CMK (cell line): ENCODE measurements at regions not wholly inside any gene's neighbourhood (a gene's known extent, or its start where the extent isn't known, plus 50 kb on each side); places are given as distances from the start of the nearest gene placed in this dataset.
"Not testable (repeated sequence)": the region's sequence is repeated elsewhere in the genome, so short reads cannot be mapped to it uniquely, and the experiment has no call there.

Experiments
- DNase-seq: peaks from one replicate; pipeline ENCODE4 v3.0.0-alpha.2; 2010; ENCODE audit warnings: low read depth

DNA sequence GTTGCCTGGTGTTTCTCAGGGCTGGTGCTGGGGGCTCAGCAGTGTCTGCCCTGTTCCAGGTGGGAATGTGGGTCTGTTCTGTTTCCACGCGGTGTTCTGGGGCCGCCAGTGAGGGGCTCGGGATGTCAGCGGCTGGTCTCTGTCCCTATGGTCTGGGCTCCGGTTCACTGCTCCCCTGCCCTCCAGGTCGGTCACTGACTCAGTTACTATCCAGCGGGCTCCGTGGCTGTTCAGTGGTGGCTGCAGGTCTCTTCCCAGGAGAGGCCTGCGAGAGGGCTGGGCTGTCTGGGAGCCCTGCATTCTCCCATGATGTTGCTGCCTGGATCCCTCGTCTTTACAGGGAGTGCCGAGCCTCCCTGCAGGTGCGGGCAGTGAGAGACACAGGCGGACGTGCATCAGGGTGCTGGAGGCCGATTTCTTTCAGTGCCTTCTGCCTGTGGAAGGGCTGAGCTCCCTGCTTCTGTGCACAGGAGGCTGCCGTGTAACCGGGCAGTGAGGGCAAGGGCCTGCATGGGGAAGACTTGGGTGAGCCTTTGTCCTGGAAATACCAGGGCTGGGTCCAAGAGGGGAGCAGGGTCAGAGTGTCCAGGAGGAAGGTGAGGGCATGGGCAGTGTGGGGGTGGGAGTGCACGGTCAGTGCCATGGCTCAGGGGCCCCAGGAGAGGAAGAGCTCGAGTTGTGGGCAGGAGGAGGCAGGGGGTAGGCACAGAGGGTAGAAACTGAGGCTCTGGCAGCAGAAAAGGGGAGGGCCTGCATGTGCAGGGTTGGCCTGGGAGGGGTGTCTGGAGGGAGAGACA is 391.0 kb downstream of the TMEM121 start:
- not testable (repeated sequence) for DNase-seq

DNA sequence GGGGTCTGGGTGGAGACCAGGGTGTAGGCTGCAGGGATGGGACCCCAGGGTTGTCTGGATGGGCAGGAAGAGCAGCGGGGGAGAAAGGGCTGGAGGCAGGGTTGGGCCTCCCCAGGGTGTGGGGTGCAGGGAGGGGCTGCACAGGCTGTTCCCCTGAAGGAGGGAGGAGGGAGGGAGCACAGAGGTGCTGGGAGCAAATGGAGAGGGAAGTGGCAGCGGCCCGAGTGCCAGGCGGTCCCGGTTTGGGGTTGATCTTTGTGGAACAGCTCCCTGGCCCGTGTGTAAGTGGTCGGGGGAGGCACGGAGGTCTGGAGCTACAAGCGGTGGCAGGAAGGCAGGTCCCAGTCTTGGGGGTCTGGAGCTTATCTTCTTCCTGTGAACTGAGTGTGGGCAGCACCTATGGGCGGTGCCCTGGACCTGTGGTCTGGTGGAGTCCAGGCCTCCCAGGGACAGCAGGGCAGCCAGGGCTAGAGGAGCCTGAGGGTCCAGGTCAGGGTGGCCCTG is 391.6 kb downstream of the TMEM121 start:
- peak; percentile 76 for DNase-seq

DNA sequence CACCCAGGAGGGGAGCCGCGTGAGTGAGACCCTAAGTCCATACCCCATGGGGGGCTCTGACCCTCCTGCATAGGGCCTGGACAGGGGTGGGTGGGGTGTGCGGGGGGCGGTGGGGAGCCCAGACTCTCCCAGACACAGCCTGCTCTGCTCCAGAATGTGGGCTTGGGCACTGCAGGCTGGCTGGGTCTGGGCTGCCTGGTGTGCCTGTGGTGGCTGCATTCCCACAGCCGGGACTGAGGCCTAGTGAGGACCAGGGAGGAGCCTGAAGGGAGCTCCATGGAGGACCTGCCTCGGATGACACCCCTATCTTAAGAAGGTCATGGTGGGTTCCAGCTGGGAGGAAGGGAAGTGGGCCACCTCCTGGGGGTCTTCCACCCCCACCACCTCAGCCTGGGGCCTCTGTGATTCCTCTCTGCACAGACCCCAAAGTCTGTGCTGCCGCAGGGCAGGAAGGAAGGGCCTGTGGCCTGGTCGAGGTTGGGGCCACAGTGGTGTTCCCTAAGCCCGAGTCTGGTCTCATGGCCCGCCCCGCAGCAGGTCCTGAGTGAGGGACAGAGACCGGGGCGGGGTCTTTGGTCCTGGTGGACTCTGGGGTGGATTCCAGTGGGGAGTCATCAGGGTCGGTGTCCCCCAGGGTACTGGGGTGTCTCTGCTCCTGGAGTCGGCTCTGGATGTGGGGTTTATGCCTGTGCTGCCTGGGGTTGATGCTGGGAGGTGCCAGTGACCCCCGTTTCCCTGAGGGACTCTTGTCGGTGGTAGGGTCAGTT is 392.3 kb downstream of the TMEM121 start:
- DNase-seq = no peak

DNA sequence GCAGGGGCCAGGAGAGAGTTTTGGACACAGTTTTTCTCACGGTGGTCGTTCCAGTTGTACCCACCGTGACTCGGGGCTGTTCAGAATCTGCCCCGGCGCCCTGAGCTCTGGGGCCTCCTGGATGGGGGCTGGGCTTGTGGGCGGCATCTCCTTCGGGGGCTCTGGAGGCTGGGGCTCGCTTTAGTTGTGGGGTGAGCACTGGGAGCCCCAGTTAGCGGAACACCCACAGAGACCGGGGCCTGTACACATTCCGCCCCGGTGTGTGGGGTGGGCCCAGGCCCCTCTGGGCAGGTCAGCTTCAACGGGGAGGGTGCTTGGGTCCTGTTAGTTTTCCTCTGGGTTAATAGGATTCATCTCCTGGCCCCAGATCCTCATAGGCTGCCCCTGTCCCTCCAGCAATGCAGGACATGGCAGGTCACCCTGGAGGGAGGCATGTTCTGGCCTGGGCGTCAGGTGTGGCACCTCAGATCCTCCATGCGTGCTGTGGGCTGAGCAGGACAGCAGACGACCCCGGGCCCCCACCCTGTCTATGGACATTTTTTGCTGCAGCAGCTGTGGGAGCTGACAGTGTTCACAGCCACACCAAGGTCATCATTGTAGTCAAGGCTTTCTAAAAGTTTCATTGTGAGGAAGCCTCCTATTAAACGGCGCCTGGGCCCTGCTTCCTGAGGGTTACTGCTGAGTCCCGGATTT is 393.2 kb downstream of the TMEM121 start:
- no peak for DNase-seq

DNA sequence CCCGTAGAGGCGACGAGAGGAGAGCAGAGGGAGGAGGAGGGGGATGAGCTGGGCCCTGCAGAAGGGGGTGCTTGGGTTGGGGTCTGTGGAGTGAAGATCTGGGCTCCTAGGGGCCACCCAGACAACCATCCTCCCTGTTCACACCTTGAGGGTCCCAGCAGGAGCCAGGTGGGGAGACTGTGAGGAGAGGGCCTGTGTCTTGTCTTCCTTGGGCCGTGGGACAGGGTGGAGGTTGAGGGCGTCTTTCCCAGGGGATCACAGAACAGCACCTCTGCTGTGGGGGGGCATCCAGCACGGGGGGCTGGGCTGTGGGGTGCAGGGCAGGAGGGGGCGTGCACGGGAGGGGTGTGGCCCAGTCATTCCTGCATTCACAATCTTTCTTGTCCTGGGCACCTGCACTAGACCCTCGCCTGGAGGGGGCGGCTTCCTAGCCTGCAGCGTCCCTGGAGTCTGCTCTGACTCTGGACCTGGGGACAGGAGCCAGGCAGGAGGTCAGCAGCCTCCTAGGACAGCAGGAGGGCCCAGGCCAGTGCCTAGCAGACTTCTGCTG is 393.8 kb downstream of the TMEM121 start:
- DNase-seq = not testable (repeated sequence)

DNA sequence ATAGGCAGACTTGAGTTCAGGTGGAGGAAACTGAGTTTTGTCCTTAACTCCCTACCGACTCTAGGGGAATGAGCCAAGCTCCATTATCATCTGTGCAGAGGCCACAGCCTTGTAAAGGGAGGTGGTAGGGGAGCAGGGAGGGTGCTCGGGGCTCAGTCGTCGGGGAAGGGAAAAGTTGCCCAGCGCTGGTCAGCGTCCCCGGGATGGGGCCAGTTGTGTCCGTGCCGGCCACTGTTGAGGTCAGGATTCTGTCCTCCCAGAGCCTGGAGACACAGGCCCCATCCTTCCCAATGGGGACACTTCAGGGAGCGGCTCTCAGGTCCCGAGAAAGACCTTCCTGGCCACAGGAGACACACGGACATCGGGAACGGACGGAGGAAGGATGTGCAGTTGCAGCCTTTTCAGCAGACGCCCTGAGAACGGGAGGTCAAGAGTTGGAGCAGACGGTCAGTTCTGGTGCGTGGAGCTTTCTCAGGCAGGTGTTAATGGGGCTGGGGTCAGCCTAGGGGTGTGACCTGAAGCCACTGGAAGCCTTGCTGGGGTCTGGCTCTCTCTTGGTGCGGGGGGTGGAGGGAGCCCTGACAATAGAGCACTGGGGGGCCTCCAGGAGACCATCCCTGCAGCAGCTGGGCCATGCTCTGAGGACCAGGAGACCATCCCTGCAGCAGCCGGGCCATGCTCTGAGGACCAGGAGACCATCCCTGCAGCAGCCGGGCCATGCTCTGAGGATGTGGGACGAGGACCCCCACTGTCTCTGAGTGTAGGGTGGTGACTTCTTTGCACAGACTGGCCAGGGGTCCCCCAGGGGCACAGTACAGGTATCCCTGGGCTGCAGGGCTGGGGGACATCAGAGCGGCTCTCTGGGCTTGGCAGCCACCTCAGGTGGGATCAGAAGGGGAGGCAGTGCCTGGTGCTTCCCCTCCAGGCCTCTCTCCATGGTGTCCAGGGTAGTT is 394.7 kb downstream of the TMEM121 start:
- DNase-seq = not testable (repeated sequence)

DNA sequence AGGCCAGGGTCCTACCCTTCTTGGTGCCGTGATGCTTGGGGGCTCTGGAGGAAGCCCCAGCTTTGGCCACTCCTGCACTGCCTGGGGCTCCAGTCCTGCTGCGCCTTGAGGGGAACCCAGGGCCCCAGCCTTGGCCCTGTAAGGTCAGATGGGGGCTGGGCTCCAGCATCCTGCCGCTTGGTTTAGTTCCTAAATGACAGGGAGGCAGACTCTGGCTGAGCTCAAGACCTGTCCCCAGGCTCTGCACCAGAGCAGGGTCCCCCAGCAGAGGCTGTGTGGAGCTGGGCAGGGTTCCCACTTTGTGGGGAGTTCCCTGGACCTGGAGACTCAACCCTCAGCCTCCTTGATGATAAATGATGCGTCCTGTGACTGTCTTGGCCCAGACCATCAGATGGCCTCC is 395.4 kb downstream of the TMEM121 start:
- not testable (repeated sequence) for DNase-seq

DNA sequence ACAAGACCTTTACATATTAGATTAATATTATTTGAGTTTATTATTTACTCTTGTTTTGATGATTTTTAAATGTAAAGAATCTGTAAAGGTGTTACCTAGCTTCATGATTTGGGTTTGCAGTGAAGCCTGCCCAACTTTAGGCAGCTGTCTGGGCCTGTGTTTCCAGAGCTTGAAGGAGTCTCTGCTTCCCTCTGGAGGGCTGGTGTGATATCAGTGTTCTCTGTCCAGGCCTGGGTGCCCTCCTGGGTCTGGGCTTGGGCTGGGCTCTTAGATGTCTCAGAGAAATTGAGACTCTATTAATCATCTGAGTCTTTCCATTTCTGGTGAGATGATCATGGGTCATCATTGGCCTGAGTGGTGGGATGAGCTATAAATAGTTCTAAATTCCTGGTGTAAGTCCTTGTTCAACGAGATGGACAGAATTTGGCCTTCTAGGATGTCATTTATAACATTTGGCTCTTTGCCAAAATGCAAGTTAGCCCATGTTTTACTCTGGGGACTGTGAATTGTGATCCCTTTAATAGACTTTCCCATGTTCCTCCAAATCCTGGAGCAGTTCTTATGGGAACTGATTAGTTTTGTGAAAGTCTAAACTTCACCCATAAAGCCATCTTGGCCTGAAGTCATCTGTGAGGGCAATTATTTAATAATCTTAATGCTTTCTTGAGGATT is 397.3 kb downstream of the TMEM121 start:
- not testable (repeated sequence) for DNase-seq

DNA sequence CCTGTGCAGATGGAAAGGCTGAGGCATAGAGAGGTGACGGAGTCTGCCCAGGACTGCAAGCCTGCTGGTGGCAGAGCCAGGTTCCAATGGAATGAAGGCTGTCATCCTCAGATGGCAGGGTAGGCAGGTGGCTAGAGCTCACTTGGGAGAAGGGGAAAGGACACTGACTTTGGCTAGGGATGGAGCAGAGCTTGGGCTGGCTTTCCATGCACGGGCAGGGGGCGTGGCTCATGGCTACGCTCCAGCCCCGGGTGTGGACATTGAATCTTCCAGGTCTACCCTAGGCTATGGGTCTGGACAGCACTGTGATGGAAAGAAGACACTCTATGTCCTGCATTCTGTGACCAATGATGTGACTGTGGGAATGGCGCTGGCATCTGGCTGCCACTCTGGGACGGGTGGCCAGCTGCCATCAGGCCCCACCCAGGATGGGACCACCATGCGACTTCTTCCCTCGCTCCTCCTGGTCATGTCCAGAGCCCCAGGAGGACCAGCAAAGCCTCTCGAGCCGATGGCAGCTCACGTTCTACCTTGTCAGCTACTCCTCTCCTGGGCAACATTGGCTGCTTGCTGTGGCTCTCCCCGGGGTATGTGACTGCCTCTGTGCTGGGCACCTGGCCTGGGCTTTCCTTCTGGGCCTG is 398.7 kb downstream of the TMEM121 start:
- DNase-seq = no peak

DNA sequence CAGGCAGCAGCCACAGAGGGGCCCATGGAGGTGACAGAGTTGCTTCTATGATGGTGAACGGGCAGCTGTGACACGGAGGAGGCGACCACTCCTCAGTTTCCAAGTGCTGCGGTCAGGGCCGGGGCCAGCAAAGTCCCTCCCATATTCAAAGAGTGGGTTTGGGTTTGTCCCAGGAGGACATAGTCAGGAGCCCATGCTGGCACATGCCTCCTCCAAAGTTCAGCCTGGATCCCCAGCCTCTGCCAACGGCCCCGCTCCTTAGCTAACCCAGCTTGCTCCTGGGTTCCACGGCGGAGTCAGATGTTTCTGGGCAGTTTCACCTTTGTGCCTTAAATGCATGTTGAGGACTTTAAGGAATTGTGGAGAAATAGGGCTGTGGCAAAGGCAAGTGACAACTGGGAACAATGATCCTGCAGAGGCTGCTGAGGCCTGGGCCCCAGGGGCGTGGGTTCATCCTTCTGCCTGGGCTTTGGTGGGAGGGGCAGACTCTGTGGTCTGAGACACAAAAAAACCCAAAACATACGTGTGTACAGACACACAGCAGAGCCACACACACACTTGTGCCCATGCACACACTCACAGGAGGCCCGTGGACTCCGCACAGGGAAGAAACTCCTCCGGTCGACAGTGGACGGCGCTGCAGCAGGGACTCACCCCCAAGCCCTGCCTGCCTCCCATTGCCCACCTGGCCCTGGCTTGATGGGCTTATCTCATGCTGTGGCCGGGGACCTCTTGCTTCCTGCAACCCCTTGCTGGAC is 399.4 kb downstream of the TMEM121 start:
- DNase-seq = no peak

DNA sequence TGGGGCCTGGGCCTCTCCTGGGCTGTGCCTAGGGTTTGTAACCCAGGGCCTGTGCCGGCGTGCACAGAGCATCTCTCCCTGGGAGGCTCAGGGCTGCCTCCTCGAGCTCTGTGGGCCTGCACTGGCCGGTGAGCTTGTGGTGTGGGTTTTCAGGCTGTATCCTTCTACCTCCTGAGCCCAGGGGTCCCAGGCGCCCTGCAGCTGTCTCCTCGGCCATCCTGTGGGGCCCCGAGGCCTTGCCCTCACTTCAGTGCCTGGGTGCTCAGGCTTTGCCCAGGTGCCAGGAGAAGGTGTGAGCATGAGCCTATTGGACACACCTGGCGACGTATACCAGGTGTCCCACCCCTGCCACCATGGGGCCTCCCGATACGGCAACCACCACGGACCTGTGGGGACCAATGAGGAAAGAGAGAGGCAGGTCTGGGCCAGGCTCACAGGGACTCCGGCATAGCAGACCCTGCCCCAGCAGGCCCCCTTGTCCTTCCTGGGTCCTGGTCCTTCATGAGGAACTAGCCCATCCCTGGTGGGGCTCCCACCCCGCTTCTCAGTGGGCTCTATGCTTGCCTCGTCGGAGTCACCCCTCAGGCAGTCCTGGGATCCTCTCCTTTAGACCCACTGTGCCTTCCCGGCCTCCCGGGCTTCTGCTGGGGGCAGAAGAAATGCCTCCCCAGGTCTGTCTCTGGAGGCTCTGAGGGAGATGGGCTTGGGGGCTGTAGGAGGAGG is 400.2 kb downstream of the TMEM121 start:
- DNase-seq = no peak

DNA sequence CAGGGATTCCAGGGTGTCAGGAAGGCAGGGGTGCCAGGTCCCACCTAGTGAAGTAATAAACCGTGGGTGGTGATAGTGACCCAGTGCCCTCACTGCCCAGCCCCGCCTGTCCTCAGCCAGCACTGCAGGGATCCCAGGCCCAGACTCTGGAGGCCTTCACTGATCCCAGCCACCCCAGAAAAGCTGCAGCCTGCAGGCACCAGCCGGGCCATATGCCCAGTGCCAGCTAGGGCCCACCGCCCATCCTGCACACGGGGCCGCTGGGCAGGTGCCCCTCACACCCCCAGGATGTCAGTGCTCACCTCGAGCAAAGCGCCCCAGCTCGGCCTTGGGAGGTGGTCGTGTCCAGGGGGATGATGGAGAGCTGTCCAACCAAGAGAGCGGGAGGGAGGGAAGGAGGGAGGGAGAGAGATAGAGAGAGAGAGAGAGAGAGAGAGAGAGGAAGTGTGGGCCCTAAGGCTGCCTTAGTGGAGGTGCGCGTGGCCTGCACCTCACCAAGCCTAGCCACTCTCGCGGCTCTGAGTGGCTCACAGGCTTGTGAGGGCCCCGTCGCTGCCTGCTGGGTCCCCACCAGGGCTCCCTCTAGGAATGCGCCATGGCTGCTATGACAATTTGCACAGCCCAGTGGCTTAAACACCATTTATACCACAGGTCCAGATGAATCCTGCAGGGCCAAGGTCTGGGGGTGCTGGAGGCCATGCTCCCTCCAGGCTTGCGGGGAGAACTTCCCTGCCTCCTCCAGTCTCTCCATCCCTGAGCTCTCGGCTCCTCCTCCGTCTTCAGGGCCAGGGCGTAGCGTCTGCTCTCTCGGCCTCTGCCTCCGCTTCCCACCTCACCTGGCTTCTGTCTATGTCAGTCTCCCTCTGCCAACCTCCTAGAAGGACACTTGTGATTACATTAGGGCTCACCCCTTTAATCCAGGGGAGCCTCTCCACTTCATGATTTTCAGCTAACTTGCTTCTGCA is 401.0 kb downstream of the TMEM121 start:
- DNase-seq = no peak

DNA sequence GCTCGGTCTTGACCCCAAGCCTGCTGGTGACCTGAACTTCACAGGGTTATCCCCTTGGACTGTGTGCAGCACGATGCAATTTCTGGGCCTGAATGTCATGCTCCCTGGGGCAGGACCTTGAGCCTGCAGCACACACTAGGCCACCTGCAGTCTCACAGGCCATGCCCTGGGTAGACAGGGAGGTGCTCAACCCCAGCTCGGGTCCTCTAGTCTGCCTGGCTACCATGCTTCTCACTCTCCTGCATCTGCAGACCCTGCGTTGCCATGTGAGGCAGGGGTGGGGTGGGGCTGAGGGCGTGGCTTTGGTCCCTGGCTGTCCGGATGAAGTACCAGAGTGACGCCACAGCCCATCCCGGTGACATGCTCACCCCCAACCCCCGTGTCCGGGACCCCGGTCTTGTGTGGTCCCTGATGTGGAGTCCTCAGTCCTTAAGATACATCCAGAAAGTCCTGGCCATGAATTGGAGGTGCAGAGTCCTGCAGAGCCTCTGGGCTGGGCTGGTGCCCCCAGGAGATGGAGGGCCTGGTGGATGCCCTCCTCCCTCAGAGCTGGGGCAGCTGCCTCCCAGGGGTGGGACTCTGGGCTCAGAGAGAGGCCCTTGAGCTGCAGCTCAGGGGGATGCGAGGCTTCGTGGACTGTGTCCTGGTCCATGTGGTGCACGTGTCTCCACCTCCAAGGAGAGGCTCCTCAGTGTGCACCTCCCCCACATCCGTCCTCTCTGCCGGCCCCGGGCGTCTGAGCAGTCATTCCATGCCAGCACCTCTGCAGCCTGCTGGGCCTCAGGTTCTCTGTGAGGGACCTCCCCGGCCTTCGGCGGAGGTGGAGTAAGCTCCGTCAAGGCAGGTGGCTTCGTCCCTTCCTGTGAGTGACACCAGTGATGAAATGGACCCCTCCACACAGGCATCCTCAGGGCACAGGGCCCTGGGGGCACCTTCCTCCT is 402.1 kb downstream of the TMEM121 start:
- not testable (repeated sequence) for DNase-seq

DNA sequence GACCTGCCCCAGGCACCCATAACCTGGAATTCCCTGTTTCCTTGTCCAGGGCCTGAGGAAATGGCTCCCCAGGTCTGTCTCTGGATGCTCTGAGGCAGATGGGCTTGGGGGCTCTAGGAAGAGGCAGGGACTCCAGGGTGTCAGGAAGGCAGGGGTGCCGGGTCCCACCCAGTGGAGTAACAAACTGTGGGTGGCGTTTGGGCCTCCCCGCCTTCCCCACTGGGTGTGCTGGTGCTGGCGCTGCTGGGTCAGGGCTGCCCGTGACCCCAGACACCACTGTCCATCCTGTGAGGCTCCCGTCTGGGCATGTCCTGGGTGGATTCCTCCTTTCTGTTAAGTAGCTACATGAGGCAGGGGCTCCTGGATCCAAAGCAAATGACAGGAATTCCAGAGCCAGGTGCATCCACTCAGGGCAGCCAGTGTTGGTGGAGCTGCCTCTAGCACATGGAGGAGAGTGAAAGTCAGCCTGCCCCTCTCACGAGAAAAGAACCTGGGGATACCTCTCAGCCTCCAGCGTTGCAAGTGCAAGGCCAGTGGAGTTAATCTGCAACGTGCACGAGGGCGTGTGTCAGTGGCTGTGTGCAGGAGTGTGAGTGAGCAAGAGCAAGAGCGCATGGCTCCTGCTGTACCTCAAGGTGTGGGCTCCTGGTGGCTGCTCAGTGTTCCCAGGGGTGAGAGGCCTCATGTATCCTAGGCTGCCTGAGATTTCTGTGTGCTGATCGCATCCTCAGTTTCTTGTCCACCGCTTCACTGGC is 403.1 kb downstream of the TMEM121 start:
- DNase-seq = no peak

DNA sequence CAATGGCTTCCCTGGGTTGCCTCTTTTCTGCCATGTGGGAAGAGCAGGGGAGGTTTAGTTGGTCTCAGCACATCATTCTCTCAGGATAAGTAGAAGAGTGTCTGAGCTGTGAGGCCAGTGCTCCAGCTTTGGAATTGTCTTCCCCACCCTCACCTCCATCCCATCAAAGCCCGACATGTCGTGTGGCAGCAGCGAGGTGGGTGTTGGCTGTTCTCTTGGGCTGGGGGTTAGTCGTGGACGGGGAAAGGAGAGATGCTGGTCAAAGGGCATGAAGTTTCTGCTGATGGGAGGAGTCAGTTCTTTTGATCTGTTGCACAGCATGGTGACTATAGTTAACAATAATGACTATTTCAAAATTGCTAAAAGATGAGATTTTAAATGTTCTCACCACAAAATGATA is 404.2 kb downstream of the TMEM121 start:
- no peak for DNase-seq
